ENCODE measurements at regions not wholly inside any gene's neighbourhood (a gene's known extent, or its start where the extent isn't known, plus 50 kb on each side); places are given as distances from the start of the nearest gene placed in this dataset.
A peak's percentile ranks its signal among the peaks of the same experiment; 100 is the strongest.

DNA sequence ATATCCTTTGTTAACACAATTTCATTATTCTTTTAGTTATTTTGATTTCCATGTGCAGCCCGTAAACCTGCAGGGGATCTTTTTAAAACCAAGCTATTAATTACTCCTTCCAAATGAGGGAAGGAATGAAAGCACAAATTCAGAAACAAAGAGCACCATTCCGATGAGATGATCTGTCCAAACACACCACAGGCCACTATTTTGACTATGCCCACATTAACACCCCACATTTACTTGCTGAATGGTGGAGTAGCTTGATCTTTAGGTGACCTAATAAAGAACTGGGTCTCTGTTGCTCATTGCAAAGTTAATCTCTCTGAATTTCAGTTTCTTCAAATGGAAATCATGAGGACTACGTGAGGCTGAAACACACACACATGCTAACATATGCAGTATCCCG lies 218.0 kb downstream of the IRS1 start:
- no peak for DNase-seq (ENCODE audit: extremely low read depth, low read depth)

DNA sequence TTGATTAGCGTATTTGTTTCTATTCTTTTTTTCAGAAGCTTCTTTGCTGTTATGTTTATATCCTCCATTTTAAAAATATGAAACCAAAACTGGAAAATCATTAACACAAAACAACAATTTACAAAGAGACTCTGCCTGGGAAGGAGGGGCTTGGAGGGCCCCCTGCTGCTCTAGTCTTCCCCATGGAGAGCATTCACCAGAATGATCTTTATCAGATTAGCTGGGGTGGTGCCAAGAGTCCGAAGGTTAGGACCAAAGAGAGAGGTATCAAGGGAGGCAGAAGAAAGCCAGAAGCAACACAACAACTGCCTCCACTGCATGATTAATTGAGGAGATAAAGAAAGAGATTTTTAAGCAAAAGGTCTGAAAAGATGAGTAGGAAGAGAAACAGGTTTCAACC lies 218.6 kb downstream of the IRS1 start:
- no peak for DNase-seq (ENCODE audit: extremely low read depth, low read depth)

DNA sequence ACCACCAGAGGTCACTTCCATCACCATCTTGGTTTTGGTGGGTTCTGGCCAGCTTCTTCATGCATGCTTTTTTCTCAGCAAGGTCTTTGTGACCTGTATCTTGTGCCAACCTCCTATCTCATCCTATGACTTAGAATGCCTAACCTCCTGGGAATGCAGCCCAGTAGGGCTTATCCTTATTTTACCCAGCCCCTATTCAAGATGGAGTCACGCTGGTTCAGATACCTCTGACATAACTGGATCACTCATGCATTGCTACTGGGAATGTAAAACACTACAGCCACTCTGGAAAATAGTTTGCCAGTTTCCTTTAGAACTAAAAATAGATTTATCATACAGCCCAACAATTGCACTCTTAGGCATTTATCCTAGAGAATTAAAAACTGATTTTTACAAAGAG lies 219.2 kb downstream of the IRS1 start:
- no peak for DNase-seq (ENCODE audit: extremely low read depth, low read depth)

DNA sequence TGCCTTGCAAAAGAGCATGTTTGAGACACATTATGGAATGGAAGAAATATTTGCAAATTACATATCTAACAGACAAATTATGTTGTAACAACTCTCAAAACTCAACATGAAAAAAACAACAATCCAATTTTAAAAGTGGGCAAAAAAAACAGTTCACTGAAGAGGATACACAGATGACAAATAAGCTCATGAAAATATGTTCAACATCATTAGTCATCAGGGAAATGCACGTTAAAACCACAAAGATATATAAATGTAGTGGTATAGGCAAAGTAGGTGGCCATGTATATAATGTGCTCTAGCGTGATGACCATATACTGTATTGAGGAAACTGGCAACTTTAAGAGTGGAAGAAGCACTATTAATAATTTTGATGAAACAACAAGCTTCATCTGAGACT lies 220.1 kb downstream of the IRS1 start:
- no peak for DNase-seq (ENCODE audit: extremely low read depth, low read depth)

DNA sequence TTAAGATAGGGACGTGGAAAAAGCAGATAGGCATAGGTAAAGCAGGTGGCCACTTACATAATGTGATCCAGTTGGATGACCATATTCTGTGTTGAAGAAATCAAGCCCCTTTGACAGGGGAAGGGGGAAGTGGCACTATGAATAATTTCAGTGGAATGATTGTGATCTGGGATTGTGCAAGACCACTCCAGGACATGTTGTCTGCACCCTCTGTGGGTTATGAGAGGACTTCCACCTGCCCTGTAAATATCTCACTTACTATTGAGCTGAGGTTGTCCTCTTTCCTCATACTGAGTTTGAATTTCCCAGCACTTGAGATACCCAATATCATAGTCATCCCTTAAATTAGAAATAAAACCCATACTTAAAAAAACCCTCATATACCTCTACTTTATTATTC lies 220.7 kb downstream of the IRS1 start:
- no peak for DNase-seq (ENCODE audit: extremely low read depth, low read depth)

DNA sequence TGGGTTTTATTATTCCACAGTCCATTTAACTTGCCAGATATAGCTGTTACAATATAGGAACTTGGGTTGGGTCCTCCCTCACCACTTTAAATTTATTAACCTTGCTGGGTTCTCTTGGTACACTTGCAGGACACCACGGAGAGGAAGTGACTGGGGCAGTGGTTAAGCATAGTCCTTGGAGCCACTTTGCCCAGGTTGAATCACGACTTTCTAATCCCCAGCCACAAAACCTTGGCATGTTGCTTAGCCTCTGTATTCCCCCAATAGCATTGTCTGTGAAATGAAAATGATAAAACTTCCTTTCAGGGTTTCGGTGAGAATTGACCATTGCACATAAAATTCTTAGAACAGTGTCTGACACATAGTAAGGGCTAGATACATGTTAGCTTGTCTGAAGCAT lies 221.2 kb downstream of the IRS1 start:
- DNase-seq (ENCODE audit: extremely low read depth, low read depth), result no peak

DNA sequence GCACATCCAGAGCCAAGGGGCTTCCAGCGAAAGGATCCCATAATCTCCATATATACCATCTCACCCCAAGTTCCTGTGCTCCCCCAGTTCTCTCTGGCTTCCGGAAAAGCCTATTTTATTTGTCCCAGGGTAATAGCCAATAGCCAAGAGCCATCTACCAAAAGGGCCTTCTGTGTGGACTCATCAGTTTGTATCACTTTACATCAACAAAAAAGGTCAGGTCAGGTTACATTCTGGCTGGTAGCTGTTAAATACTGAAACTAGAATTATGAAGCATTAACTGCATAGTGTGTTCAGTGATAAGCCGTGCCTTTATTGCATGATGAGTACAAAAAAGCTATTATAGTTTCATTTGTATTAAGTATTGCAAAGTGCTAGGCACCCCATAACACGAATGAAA lies 223.7 kb downstream of the IRS1 start:
- no peak for DNase-seq (ENCODE audit: extremely low read depth, low read depth)

DNA sequence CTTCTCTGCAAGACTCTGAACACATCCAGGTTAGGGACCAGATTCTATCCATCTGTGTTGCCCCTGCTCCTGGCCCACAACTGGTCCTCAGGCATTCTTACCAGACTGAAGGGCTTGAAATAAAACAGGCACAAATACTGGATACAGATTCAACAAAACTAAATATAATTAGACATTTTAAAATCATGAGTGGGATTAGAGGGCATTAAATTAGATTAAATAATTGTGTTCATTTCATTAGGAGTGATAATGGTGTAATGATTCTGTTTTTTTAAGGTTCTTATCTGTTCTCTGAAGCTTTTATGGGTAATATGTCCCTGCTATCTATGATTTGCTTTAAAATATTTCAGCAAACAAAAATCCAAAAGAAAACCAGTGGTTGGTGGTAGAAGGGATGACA lies 226.5 kb downstream of the IRS1 start:
- no peak for DNase-seq (ENCODE audit: extremely low read depth, low read depth)

DNA sequence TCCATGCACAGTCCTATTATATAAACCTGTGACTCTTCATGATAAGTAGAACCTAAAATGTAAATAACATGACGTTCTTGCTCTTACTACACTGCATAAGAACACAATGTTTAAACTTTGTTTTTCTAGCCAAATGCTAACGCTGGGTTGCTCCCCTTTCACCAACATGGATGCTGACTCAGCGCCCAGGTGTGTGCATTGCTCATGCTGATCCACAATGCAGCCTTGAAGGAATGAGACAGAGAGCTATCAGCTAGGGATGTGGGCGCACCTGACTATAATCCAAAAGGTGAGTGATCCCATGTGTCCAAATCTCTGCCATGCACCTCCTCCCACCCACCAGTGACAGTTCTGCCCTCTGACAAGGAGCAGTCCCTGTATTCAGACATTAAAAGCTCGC lies 235.0 kb downstream of the IRS1 start:
- no peak for DNase-seq (ENCODE audit: extremely low read depth, low read depth)

DNA sequence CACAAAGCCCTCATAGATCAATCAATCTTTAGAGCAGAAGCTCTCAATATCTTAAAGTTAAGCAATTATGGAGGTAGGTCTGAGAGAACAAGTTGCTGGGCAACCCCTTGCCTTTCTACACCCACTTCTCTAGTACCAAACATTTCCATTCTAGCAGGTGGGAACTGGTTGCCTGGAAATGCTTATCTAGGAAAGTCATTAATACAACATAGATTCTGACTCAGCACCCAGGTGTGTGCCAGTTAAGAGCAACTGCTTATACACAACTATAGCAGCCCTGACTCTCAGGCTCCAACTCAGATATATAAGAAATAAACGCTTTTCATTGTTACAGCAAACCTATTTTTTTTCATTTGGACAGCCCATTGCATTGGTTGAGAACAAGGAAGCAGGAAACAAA lies 237.7 kb downstream of the IRS1 start:
- no peak for DNase-seq (ENCODE audit: extremely low read depth, low read depth)

DNA sequence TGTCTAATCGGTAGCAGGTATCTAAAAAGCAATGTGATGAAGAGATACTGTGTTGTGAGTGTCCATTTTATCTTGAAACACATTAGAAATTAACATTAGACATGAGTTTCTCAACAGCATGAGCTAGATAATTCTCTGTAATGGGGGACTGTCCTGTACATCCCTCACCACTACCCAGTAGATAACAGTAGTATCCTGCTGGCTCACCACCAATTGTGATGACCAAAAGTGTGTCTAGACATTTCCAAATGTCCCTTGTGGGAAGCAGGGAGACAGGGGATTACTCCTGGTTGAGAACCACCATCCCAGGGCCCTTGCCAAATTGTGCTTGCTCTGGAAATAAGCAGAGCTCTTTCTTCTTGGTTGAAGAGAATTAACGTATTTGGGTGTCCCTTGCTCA lies 239.3 kb downstream of the IRS1 start:
- no peak for DNase-seq (ENCODE audit: extremely low read depth, low read depth)

DNA sequence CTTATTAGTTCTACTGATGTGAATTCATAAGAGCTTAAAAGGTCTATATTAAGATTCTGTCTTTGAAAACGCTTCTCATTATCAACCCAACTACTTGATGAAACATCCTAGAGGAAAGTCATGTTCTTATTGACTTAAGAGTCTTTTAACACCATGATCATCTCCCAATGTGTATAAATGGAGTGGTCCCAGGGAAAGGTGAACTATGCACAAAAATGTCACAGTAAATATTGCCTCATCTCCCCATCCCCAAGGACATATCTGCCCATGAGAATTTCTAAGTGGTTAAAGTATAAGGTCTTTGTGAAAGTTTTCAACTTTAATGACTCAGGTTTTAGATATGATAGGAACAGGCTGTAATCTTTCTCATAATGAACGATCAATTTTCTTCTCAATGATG lies 240.1 kb downstream of the IRS1 start:
- DNase-seq (ENCODE audit: extremely low read depth, low read depth), result no peak

DNA sequence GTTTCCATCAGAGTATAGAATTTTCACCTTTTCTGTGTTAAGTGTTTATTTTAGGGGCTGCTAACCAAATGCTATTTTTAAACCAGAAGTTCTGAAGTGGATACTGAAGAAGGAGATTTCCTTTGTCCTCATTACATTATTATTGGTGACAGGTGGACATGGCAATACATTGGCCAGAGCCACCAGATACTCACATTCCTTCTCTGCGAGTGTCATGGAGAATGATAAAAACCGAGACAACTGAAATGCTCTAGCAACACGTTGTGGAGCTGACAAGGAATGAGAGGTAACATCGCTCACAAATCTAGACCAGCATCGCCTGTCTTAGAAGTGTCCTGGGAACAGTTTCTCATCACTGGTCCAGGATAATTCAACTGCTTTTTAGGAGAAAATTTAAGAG lies 241.2 kb downstream of the IRS1 start:
- DNase-seq (ENCODE audit: extremely low read depth, low read depth), result no peak

DNA sequence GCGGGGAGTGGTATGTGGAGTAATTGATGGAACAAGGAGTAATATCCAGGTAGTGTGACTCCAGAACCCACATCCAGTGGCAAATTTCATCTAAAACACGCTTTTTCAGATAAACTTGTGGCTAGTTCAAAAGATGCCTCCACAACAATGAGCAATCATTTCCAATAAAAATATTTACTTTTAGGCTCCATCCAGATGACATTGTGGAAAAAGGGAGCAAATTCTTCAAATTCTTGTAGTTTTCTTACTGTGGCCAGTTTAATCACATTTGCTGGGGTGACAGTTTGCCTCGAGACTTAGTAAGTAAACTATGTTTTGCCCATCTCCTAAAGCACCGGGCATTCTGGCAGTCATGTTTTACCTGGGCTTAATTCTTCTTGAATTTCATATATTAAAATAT lies 243.6 kb downstream of the IRS1 start:
- no peak for DNase-seq (ENCODE audit: extremely low read depth, low read depth)

DNA sequence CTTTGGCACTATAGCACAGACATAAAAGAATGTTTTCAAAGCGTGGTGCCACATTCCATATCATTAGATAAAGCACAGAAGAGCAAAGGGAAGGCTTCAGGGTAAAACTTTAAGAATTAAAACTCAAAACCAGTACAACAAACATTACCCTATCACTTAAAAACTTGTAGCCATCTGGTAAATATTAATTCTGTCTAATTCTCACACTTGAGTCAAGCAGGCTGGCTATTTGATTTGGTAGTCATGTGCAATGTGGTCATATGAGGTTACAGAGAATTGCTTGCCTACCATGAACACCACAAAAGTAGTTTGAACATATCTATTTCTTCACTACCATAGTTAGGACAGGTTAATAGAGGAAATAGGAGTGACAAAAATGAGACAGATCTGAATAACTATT lies 244.9 kb downstream of the IRS1 start:
- peak; percentile 8 for DNase-seq (ENCODE audit: extremely low read depth, low read depth)

DNA sequence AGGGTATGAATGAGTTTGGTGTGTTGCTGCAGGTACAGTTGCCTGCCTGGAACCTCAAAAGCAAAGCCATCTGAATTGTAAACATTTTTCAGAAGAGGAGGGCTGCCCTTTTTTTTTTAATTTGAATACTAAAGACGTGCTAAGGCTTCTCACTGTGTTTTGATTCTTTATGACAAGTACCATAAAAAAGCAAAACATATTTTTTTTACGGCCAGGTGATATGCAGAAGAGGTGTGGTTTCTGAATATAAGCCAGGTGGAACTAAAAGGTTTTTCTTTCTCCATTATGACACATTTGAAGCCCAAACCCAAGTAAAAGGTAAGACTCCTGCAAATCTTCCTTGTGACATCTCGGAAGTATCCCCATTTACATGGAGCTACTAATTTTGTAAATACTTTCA lies 246.3 kb downstream of the IRS1 start:
- DNase-seq (ENCODE audit: extremely low read depth, low read depth), result no peak

DNA sequence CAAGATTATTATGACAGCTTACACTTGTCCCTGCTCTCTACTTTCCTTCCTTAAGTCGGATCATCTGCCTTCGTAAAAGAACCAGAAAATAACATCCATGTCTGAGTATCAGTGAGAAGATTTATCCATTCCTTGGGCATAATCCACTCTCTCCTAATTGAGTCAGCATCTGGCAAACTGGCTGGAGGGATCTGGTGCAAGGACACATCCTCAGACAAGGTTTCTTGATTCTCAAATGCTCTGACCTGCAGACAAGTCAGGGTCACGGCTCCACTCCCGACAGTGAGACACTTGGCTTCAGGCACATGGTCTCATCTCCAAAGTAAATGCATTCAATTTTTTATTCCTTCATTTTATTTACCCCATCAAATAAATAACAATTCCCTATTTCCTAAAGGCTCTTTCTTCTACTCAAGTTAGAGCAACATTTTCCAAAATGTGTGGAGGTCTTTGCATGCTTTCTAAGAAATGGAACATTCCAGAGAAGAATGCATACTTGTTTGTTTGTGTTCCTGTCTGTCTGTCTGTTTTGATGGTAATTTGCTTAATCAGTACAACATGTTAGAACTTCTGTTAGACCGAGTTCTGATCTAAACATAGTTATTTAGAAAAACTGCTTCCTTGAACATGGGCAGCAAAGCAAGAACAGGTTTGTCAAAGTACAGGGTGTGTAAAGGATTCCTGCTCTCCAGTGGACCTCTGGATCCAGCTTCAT lies 246.9 kb downstream of the IRS1 start:
- no peak for DNase-seq (ENCODE audit: extremely low read depth, low read depth)

DNA sequence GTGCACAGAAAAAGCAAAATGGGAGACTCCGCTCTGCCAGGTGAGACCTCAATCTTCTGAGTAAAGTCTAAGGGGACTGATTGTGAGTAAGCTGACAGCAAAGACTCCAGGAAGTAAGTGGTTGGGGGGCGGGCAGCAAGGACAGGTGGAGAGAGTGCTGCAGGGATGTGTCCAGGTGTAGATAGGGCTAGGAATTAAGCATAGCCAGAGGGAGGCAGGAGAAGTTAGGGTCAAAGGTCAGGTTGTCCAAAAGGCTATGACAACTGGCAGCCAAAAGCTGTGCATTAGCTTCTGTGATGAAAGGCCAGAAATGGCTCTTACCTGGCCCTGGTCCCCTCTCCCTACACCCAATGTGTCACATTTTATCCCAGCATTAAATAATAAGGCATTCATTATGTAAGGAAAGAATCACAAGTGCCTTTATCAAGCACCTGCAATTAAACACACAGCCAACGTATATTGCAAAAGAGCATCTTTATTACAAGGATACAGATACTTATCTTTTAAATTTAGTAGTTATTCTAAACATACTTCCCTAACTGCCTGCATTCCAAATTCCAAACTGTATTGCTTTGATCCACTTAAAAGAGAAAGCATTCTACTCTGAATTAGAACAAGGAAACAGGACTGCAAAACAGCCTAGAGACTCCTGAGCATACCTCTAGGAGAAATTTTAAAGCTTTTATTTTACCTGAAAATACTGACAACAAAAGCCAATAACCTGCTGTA lies 247.9 kb downstream of the IRS1 start:
- DNase-seq (ENCODE audit: extremely low read depth, low read depth), result no peak

DNA sequence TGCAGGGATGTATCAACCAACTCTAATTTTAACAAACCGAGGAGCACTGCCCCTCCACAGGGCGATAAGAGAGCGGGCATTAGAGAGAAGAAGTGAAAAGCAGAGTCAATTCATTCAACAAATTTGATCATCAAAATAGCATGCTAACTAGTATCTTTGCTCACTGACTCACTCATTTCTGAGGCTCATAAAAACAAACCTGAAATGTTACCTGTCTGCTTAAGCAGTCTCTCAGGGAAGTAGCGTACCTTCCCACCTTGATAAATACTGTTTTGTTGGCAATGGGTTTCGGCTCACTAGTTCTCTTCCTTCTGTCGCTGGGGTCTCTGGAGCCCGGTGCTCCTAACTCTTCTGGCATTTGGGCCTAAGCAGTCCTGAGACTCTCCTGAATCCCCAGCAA lies 248.8 kb downstream of the IRS1 start:
- no peak for DNase-seq (ENCODE audit: extremely low read depth, low read depth)

DNA sequence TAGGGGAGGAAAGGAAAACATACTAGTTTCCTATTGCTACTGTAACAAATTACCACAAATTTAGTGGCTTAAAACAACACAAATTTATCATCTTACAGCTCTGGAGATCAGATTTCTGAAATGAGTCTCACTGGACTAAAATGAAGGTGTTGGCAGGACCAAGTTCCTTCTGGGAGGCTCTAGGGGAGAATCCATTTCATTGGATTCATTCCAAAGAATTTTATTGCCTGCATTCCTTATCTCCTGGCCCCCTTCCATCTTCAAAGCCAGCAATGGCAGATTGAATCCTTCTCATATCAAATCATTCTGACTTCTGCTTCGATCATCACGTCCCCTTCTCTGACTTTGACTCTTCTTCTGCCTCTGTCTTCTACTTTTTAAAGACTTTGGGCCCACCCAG lies 250.9 kb downstream of the IRS1 start:
- DNase-seq (ENCODE audit: extremely low read depth, low read depth), result no peak

DNA sequence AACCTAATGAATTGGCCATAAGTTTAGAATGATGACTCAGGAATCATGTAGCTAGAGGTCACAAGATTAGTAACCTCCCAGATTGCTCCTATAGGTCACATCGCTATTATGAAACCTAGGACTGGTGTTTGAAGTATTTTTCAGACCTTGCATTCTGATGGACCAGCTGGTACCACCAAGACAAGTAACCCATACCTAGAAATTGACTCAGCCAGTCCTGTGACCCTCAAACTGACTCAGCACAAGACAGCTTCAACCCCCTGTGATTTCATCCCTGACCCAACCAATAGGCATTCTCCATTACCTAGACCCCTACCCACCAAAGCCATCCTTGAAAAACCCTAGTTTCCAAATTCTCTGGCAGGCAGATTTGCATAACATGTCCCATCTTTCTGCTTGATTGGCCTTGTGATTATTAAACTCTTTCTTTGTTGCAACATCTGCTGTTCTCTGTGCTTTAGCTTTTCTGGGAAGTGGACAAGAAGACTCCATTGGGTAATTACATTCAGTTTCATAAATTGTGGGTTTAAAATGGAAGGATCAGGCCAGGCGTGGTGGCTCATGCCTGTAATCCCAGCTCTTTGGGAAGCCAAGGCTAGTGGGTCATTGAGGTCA lies 254.9 kb downstream of the IRS1 start:
- DNase-seq (ENCODE audit: extremely low read depth, low read depth), result no peak
